PFSK-1 (cell line): ENCODE measurements at regions not wholly inside any gene's neighbourhood (a gene's known extent, or its start where the extent isn't known, plus 50 kb on each side); places are given as distances from the start of the nearest gene placed in this dataset.

Experiments
- FOXP2 ChIP-seq: optimal IDR thresholded peaks from 2 replicates; pipeline ENCODE3; 2011; ENCODE audit warnings: borderline replicate concordance, control low read depth, inconsistent platforms; ENCODE audit not compliant: insufficient read depth; ENCODE audit errors: extremely low read length, extremely low read depth
- POLR2AphosphoS5 ChIP-seq: IDR thresholded peaks from 2 replicates; pipeline ENCODE4 v1.6.1; 2012; ENCODE audit warnings: low read depth, mild to moderate bottlenecking, control low read depth, low read length, moderate library complexity
- REST ChIP-seq, 2 experiments: IDR thresholded peaks; 2 replicates each; pipeline versions ENCODE4 v1.6.1 to v1.8.0; 2011 to 2012; ENCODE audit warnings: low read depth in 2 of 2, low read length in 2 of 2, control low read depth in 1 of 2, inconsistent platforms in 1 of 2, mild to moderate bottlenecking in 1 of 2, moderate library complexity in 1 of 2; ENCODE audit not compliant: insufficient read depth in 1 of 2
- SIN3A ChIP-seq: IDR thresholded peaks from 2 replicates; pipeline ENCODE4 v1.6.1; 2012; ENCODE audit warnings: mild to moderate bottlenecking, low read length, moderate library complexity, borderline replicate concordance; ENCODE audit not compliant: insufficient read depth
- TAF1 ChIP-seq: IDR thresholded peaks from 2 replicates; pipeline ENCODE4 v1.6.1; 2012; ENCODE audit warnings: low read length, control low read depth, borderline replicate concordance; ENCODE audit not compliant: insufficient read depth

- no peak for TF ChIP-seq POLR2AphosphoS5
- no peak for TF ChIP-seq SIN3A
- no peak for TF ChIP-seq FOXP2
- no peak for TF ChIP-seq REST (IDR thresholded peaks at IDR 0.05; ENCODE audit: insufficient read depth in 1 of 2, low read depth in 2 of 2, low read length in 2 of 2)
- no peak for TF ChIP-seq TAF1
Observed at GRCh38 chr11:38839071-38839470, 2241.0 kb upstream of the RAG2 start.

- TF ChIP-seq FOXP2 (no peak), REST (IDR thresholded peaks at IDR 0.05; ENCODE audit: insufficient read depth in 1 of 2, low read depth in 2 of 2, low read length in 2 of 2) (no peak), SIN3A (no peak), POLR2AphosphoS5 (no peak), TAF1 (no peak)
Observed at GRCh38 chr11:38835966-38836365, 2237.9 kb upstream of the RAG2 start.

- TF ChIP-seq SIN3A (no peak), POLR2AphosphoS5 (no peak), FOXP2 (no peak), TAF1 (no peak), REST (IDR thresholded peaks at IDR 0.05; ENCODE audit: insufficient read depth in 1 of 2, low read depth in 2 of 2, low read length in 2 of 2) (no peak)
Observed at GRCh38 chr11:38824573-38824972, 2226.5 kb upstream of the RAG2 start.

GRCh38 chr11:38819981-38820380, 2221.9 kb upstream of the RAG2 start:
- TF ChIP-seq REST (IDR thresholded peaks at IDR 0.05; ENCODE audit: insufficient read depth in 1 of 2, low read depth in 2 of 2, low read length in 2 of 2) = no peak
- TF ChIP-seq FOXP2 = no peak
- TF ChIP-seq SIN3A = no peak
- TF ChIP-seq POLR2AphosphoS5 = no peak
- no peak for TF ChIP-seq TAF1

- no peak for TF ChIP-seq TAF1
- TF ChIP-seq REST (IDR thresholded peaks at IDR 0.05; ENCODE audit: insufficient read depth in 1 of 2, low read depth in 2 of 2, low read length in 2 of 2) = no peak
- TF ChIP-seq FOXP2 = no peak
- no peak for TF ChIP-seq POLR2AphosphoS5
- TF ChIP-seq SIN3A = no peak
Observed at GRCh38 chr11:38818720-38819119, 2220.7 kb upstream of the RAG2 start.
